CD4-positive, CD25-positive, alpha-beta regulatory T cell (primary cell): ENCODE measurements at regions not wholly inside any gene's neighbourhood (a gene's known extent, or its start where the extent isn't known, plus 50 kb on each side); places are given as distances from the start of the nearest gene placed in this dataset.

Experiments used
- ATAC-seq, 2 donors: fragments of 150-1000 bp; cut with Tn5 transposase; one replicate each; pipeline ENCODE4 v1.10.0; 2021; ENCODE audit warnings: low read depth in 2 of 2, moderate number of reproducible peaks in 2 of 2, moderate library complexity in 1 of 2
- DNase-seq, 3 donors: peaks; one replicate each; pipeline versions ENCODE4 v3.0.0 to v3.0.0-alpha.2; 2012 to 2022; ENCODE audit warnings: mixed read lengths in 1 of 3
- H3K27ac ChIP-seq: one replicate; pipeline ENCODE4 v1.7.0; 2013; ENCODE audit warnings: mild to moderate bottlenecking, low read length; ENCODE audit not compliant: insufficient read depth, poor library complexity, severe bottlenecking
- H3K27me3 ChIP-seq: one replicate; pipeline ENCODE4 v1.7.0; 2013; ENCODE audit warnings: low read length; ENCODE audit not compliant: control insufficient read depth, insufficient read depth
- H3K36me3 ChIP-seq: one replicate; pipeline ENCODE4 v1.7.0; 2013; ENCODE audit warnings: mild to moderate bottlenecking, low read length, moderate library complexity; ENCODE audit not compliant: control insufficient read depth, insufficient read depth
- H3K4me1 ChIP-seq: 2 replicates; pipeline ENCODE4 v1.7.0; 2013; ENCODE audit warnings: mild to moderate bottlenecking, low read length; ENCODE audit not compliant: insufficient read depth, control insufficient read depth, poor library complexity, severe bottlenecking
- H3K4me3 ChIP-seq: one replicate; pipeline ENCODE4 v1.7.0; 2013; ENCODE audit warnings: low read depth, mild to moderate bottlenecking, low read length, moderate library complexity
- H3K9me3 ChIP-seq, 2 experiments: 1 replicate in 1 of 2; 2 replicates in 1 of 2; pipeline ENCODE4 v1.7.0; 2013; ENCODE audit warnings: low read length in 2 of 2, mild to moderate bottlenecking in 1 of 2, moderate library complexity in 1 of 2; ENCODE audit not compliant: control insufficient read depth in 2 of 2
- H3K27ac Mint-ChIP-seq, 3 donors: one replicate each; pipeline ENCODE4 v1.8.0; 2020 to 2022; ENCODE audit warnings: mild to moderate bottlenecking in 3 of 3, mixed read lengths in 3 of 3, moderate library complexity in 2 of 3
- H3K27me3 Mint-ChIP-seq: one replicate; pipeline ENCODE4 v1.8.0; 2022; ENCODE audit warnings: mild to moderate bottlenecking, mixed read lengths
- H3K36me3 Mint-ChIP-seq: one replicate; pipeline ENCODE4 v1.8.0; 2020; ENCODE audit warnings: mixed read lengths
- H3K4me1 Mint-ChIP-seq, 4 donors: one replicate each; pipeline ENCODE4 v1.8.0; 2020 to 2022; ENCODE audit warnings: mixed read lengths in 4 of 4, mild to moderate bottlenecking in 1 of 4
- H3K4me3 Mint-ChIP-seq, 4 donors: one replicate each; pipeline ENCODE4 v1.8.0; 2020 to 2022; ENCODE audit warnings: mild to moderate bottlenecking in 4 of 4, mixed read lengths in 4 of 4, moderate library complexity in 3 of 4
- H3K9me3 Mint-ChIP-seq, 7 donors: one replicate each; pipeline ENCODE4 v1.8.0; 2020 to 2022; ENCODE audit warnings: mixed read lengths in 7 of 7, mild to moderate bottlenecking in 3 of 7, moderate library complexity in 2 of 7

- Mint-ChIP-seq H3K27ac (no peak overlapping the region), H3K9me3 (peaks cover 2 to 5% (median 3%) of the 10 kb centered on the region in 7 donors), H3K4me1 (no peaks in the 10 kb centered on the region), H3K27me3 (no peaks in the 10 kb centered on the region), H3K4me3 (no peak overlapping the region), H3K36me3 (no peaks in the 10 kb centered on the region)
- Histone ChIP-seq H3K27me3 (no peaks in the 10 kb centered on the region), H3K36me3 (no peaks in the 10 kb centered on the region), H3K27ac (no peak overlapping the region), H3K4me1 (no peaks in the 10 kb centered on the region), H3K4me3 (no peak overlapping the region), H3K9me3 (peaks cover 0 to 5% of the 10 kb centered on the region in 2 experiments)
- no peak for ATAC-seq
- no peak for DNase-seq
These were observed 292.2 kb upstream of the JAG1 start for GRCh38 chr20:10965936-10966470.

- DNase-seq, result no peak
- no peaks in the 10 kb centered on the region for H3K4me1 ChIP-seq
- H3K27me3 ChIP-seq, result no peaks in the 10 kb centered on the region
- no peak overlapping the region for H3K27ac ChIP-seq
- H3K4me3 ChIP-seq, result no peak overlapping the region
- H3K27me3 Mint-ChIP-seq, result no peaks in the 10 kb centered on the region
- peaks cover 0 to 5% of the 10 kb centered on the region in 2 experiments for H3K9me3 ChIP-seq
- H3K4me1 Mint-ChIP-seq, result no peaks in the 10 kb centered on the region
- ATAC-seq, result no peak
- H3K36me3 ChIP-seq, result no peaks in the 10 kb centered on the region
- no peak overlapping the region for H3K27ac Mint-ChIP-seq
- H3K36me3 Mint-ChIP-seq, result no peaks in the 10 kb centered on the region
- peaks cover 0 to 4% (median 3%) of the 10 kb centered on the region in 7 donors for H3K9me3 Mint-ChIP-seq
- H3K4me3 Mint-ChIP-seq, result no peak overlapping the region
These were observed 296.3 kb upstream of the JAG1 start for GRCh38 chr20:10970109-10970508.

- H3K4me1 Mint-ChIP-seq, result no peaks in the 10 kb centered on the region
- H3K27me3 ChIP-seq, result no peaks in the 10 kb centered on the region
- H3K9me3 Mint-ChIP-seq, result peaks cover 0 to 4% (median 2%) of the 10 kb centered on the region in 7 donors
- ATAC-seq (no peak), DNase-seq (no peak)
- H3K4me3 ChIP-seq, result no peak overlapping the region
- H3K4me1 ChIP-seq, result no peaks in the 10 kb centered on the region
- H3K27ac ChIP-seq, result no peak overlapping the region
- H3K27me3 Mint-ChIP-seq, result no peaks in the 10 kb centered on the region
- H3K36me3 ChIP-seq, result no peaks in the 10 kb centered on the region
- peaks cover 0 to 5% of the 10 kb centered on the region in 2 experiments for H3K9me3 ChIP-seq
- H3K36me3 Mint-ChIP-seq, result no peaks in the 10 kb centered on the region
- H3K4me3 Mint-ChIP-seq, result no peak overlapping the region
- H3K27ac Mint-ChIP-seq, result no peak overlapping the region
These were observed 297.3 kb upstream of the JAG1 start for GRCh38 chr20:10971096-10971495.

GRCh38 chr20:10972219-10972860, 298.5 kb upstream of the JAG1 start:
- Mint-ChIP-seq H3K4me3 (no peak overlapping the region), H3K27ac (no peak overlapping the region), H3K4me1 (no peaks in the 10 kb centered on the region), H3K36me3 (no peaks in the 10 kb centered on the region), H3K9me3 (peaks cover 2 to 7% (median 3%) of the 10 kb centered on the region in 7 donors), H3K27me3 (no peaks in the 10 kb centered on the region)
- Histone ChIP-seq H3K27me3 (no peaks in the 10 kb centered on the region), H3K4me3 (no peak overlapping the region), H3K27ac (no peak overlapping the region), H3K4me1 (no peaks in the 10 kb centered on the region), H3K9me3 (peaks cover 0 to 5% of the 10 kb centered on the region in 2 experiments), H3K36me3 (no peaks in the 10 kb centered on the region)
- no peak for ATAC-seq
- no peak for DNase-seq

DNA sequence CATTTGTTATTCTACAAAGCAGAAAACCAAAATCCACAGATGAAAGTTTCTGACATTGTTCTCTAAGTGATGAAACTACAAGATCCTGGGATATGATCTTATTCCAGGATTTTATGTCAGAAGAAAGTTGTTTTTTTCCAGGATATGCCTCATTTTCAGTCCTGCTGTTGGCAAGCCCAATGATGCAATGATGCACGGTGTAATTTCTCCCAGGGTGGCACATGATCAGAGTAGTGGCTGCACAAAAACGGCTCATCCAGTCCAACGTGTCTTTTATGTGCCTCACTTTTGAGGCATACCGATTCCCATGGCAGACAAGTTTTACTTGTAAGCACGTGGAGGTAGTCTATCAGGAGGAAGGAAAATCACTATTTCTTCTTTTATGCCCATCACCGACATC, 302.3 kb upstream of the JAG1 start:
- H3K36me3 Mint-ChIP-seq, result no peaks in the 10 kb centered on the region
- ATAC-seq (no peak), DNase-seq (no peak)
- no peak overlapping the region for H3K4me3 ChIP-seq
- H3K4me1 Mint-ChIP-seq, result no peaks in the 10 kb centered on the region
- no peaks in the 10 kb centered on the region for H3K9me3 ChIP-seq
- H3K27ac ChIP-seq, result no peak overlapping the region
- no peaks in the 10 kb centered on the region for H3K36me3 ChIP-seq
- no peaks in the 10 kb centered on the region for H3K4me1 ChIP-seq
- H3K27me3 ChIP-seq, result no peaks in the 10 kb centered on the region
- no peak overlapping the region for H3K4me3 Mint-ChIP-seq
- H3K27ac Mint-ChIP-seq, result no peak overlapping the region
- peaks cover 0 to 4% (median 3%) of the 10 kb centered on the region in 7 donors for H3K9me3 Mint-ChIP-seq
- H3K27me3 Mint-ChIP-seq, result no peaks in the 10 kb centered on the region

- no peaks in the 10 kb centered on the region for H3K36me3 ChIP-seq
- H3K27me3 Mint-ChIP-seq, result no peaks in the 10 kb centered on the region
- no peak overlapping the region for H3K27ac Mint-ChIP-seq
- H3K4me1 ChIP-seq, result no peaks in the 10 kb centered on the region
- peaks cover 0 to 4% (median 3%) of the 10 kb centered on the region in 7 donors for H3K9me3 Mint-ChIP-seq
- H3K4me3 Mint-ChIP-seq, result no peak overlapping the region
- no peak for ATAC-seq
- H3K27ac ChIP-seq, result no peak overlapping the region
- no peaks in the 10 kb centered on the region for H3K36me3 Mint-ChIP-seq
- no peaks in the 10 kb centered on the region for H3K27me3 ChIP-seq
- DNase-seq, result no peak
- no peak overlapping the region for H3K4me3 ChIP-seq
- H3K4me1 Mint-ChIP-seq, result no peaks in the 10 kb centered on the region
- no peaks in the 10 kb centered on the region for H3K9me3 ChIP-seq
These were observed 304.4 kb upstream of the JAG1 start for GRCh38 chr20:10978019-10978702.

- Histone ChIP-seq H3K27ac (no peak overlapping the region), H3K4me3 (no peak overlapping the region), H3K4me1 (no peaks in the 10 kb centered on the region), H3K36me3 (no peaks in the 10 kb centered on the region), H3K9me3 (no peaks in the 10 kb centered on the region), H3K27me3 (no peaks in the 10 kb centered on the region)
- Mint-ChIP-seq H3K27me3 (no peaks in the 10 kb centered on the region), H3K36me3 (no peaks in the 10 kb centered on the region), H3K27ac (no peak overlapping the region), H3K4me1 (no peaks in the 10 kb centered on the region), H3K4me3 (no peak overlapping the region), H3K9me3 (peaks cover 0 to 4% (median 3%) of the 10 kb centered on the region in 7 donors)
- ATAC-seq (no peak), DNase-seq (no peak)
These were observed 304.9 kb upstream of the JAG1 start for GRCh38 chr20:10978713-10979112.

DNA sequence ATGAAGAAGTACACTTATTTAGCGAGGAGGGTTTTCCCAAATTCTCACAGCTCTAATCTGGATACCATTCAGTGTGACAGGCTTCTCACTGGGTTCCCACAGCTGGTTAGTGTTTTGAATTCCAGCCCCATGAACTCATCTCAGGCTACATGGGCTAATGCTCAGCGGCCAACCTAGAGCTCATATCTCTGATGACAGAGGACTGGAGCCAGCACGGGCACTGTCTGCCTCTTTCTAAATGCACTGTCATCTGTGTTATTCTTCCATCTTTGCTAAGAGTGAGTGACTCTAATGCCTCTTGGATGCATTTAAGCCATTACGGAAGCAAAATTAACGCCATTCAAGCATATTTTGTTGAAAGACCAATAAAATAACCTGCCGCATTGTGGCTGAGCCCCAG, 308.9 kb upstream of the JAG1 start:
- Histone ChIP-seq H3K27ac (no peak overlapping the region), H3K27me3 (no peaks in the 10 kb centered on the region), H3K36me3 (no peaks in the 10 kb centered on the region), H3K9me3 (no peaks in the 10 kb centered on the region), H3K4me1 (no peaks in the 10 kb centered on the region), H3K4me3 (no peak overlapping the region)
- Mint-ChIP-seq H3K4me3 (no peak overlapping the region), H3K4me1 (no peaks in the 10 kb centered on the region), H3K27me3 (no peaks in the 10 kb centered on the region), H3K9me3 (peaks cover 0 to 4% (median 1%) of the 10 kb centered on the region in 7 donors), H3K27ac (no peak overlapping the region), H3K36me3 (no peaks in the 10 kb centered on the region)
- ATAC-seq (no peak), DNase-seq (no peak)
